A549 (cell line): ENCODE measurements at regions not wholly inside any gene's neighbourhood (a gene's known extent, or its start where the extent isn't known, plus 50 kb on each side); places are given as distances from the start of the nearest gene placed in this dataset.

ENCODE experiments used
- CEBPB ChIP-seq, 2 experiments: fragments of >200 bp in 1 of 2; sonication (Bioruptor Twin) in 1 of 2; formaldehyde crosslinking in 1 of 2; IDR thresholded peaks; 2 replicates each; pipeline ENCODE4 v1.6.1; 2012 to 2016
- EHMT2 ChIP-seq: fragments of 200-600 bp; sonication (generic); IDR thresholded peaks from 2 replicates; pipeline ENCODE4 v1.6.1; 2016; ENCODE audit warnings: antibody characterized with exemption, low read depth, mild to moderate bottlenecking, moderate library complexity
- JUN ChIP-seq, 2 experiments: fragments of >200 bp; sonication (Bioruptor Twin); formaldehyde crosslinking; IDR thresholded peaks; 2 replicates in 1 of 2; 3 replicates in 1 of 2; pipeline ENCODE4 v1.6.1; 2016 to 2017
- MAX ChIP-seq: IDR thresholded peaks from 2 replicates; pipeline ENCODE4 v1.6.1; 2012
- PHF8 ChIP-seq: fragments of 200-600 bp; sonication (generic); IDR thresholded peaks from 2 replicates; pipeline ENCODE4 v1.6.1; 2016; ENCODE audit warnings: low read depth, mild to moderate bottlenecking, antibody characterized with exemption, moderate library complexity, borderline replicate concordance
- TF ChIP-seq, protein P1 (sequence below): fragments of >200 bp; sonication (Bioruptor Twin); formaldehyde crosslinking; IDR thresholded peaks from 3 replicates; pipeline ENCODE4 v1.5.1; 2016
- TF ChIP-seq, protein P2 (sequence below): IDR thresholded peaks from 2 replicates; pipeline ENCODE4 v1.6.1; 2012; ENCODE audit warnings: low read depth, borderline replicate concordance

DNA sequence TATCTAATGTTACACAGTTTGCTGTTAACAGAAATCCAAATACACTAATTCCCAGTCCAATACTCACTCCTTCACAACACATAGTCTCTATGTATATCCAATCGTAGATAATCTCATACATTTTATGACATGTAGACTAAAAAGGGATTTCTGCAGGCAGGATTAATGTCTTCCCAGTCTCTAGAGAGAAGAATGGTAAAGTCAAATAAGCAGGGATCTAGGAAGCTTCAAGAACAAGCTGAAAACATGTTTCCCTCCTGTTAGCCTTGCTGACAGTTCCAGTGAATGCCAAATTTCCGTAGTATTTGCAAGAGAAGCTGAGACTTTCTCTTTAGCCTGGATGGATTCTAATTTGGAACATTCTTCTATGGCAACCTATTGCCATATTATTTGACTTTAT, 500.1 kb downstream of the IGSF11 start:
- TF ChIP-seq, protein P1, sequence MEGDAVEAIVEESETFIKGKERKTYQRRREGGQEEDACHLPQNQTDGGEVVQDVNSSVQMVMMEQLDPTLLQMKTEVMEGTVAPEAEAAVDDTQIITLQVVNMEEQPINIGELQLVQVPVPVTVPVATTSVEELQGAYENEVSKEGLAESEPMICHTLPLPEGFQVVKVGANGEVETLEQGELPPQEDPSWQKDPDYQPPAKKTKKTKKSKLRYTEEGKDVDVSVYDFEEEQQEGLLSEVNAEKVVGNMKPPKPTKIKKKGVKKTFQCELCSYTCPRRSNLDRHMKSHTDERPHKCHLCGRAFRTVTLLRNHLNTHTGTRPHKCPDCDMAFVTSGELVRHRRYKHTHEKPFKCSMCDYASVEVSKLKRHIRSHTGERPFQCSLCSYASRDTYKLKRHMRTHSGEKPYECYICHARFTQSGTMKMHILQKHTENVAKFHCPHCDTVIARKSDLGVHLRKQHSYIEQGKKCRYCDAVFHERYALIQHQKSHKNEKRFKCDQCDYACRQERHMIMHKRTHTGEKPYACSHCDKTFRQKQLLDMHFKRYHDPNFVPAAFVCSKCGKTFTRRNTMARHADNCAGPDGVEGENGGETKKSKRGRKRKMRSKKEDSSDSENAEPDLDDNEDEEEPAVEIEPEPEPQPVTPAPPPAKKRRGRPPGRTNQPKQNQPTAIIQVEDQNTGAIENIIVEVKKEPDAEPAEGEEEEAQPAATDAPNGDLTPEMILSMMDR, result no peak
- no peak for TF ChIP-seq MAX
- no peak for TF ChIP-seq PHF8
- no peak for TF ChIP-seq JUN (IDR thresholded peaks at IDR 0.05)
- no peak for TF ChIP-seq CEBPB (IDR thresholded peaks at IDR 0.05)
- no peak for TF ChIP-seq EHMT2
- TF ChIP-seq, protein P2, sequence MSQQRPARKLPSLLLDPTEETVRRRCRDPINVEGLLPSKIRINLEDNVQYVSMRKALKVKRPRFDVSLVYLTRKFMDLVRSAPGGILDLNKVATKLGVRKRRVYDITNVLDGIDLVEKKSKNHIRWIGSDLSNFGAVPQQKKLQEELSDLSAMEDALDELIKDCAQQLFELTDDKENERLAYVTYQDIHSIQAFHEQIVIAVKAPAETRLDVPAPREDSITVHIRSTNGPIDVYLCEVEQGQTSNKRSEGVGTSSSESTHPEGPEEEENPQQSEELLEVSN, result no peak
